Endodermal cell (in vitro differentiated cells): ENCODE measurements at regions not wholly inside any gene's neighbourhood (a gene's known extent, or its start where the extent isn't known, plus 50 kb on each side); places are given as distances from the start of the nearest gene placed in this dataset.

Source experiments
- DNase-seq: peaks from one replicate; pipeline ENCODE4 v3.0.0-alpha.2; 2017
- H3K27ac ChIP-seq: 2 replicates; pipeline ENCODE4 v1.5.1; 2013; ENCODE audit warnings: mild to moderate bottlenecking, low read depth, low read length, moderate library complexity
- H3K27me3 ChIP-seq: 2 replicates; pipeline ENCODE4 v1.6.1; 2013; ENCODE audit warnings: mild to moderate bottlenecking, low read length, moderate library complexity; ENCODE audit not compliant: insufficient read depth, control insufficient read depth, poor library complexity, severe bottlenecking
- H3K36me3 ChIP-seq: 2 replicates; pipeline ENCODE4 v1.7.0; 2013; ENCODE audit warnings: mild to moderate bottlenecking, low read length, moderate library complexity; ENCODE audit not compliant: control insufficient read depth, insufficient read depth
- H3K4me1 ChIP-seq: one replicate; pipeline ENCODE4 v1.7.0; 2013; ENCODE audit warnings: low read length; ENCODE audit not compliant: control insufficient read depth, insufficient read depth
- H3K4me3 ChIP-seq: 2 replicates; pipeline ENCODE4 v1.5.1; 2013; ENCODE audit warnings: mild to moderate bottlenecking, low read length, moderate library complexity
- H3K9ac ChIP-seq: 2 replicates; pipeline ENCODE4 v1.6.1; 2013; ENCODE audit warnings: mild to moderate bottlenecking, low read length, moderate library complexity; ENCODE audit not compliant: poor library complexity, severe bottlenecking; ENCODE audit errors: extremely low read depth
- H3K9me3 ChIP-seq: 2 replicates; pipeline ENCODE4 v1.6.1; 2013; ENCODE audit warnings: mild to moderate bottlenecking, low read length, moderate library complexity; ENCODE audit not compliant: control insufficient read depth
- H3K27ac Mint-ChIP-seq: 2 replicates; pipeline ENCODE4 v1.8.0; 2020; ENCODE audit warnings: mixed read lengths
- H3K27me3 Mint-ChIP-seq: 2 replicates; pipeline ENCODE4 v1.8.0; 2021; ENCODE audit warnings: mild to moderate bottlenecking, mixed read lengths; ENCODE audit not compliant: insufficient read depth
- H3K36me3 Mint-ChIP-seq: 2 replicates; pipeline ENCODE4 v1.8.0; 2020; ENCODE audit warnings: low read depth, mixed read lengths
- H3K4me1 Mint-ChIP-seq: 2 replicates; pipeline ENCODE4 v1.8.0; 2020; ENCODE audit warnings: mixed read lengths
- H3K4me3 Mint-ChIP-seq: 2 replicates; pipeline ENCODE4 v1.8.0; 2020; ENCODE audit warnings: mild to moderate bottlenecking, moderate library complexity, mixed read lengths
- H3K9me3 Mint-ChIP-seq: 2 replicates; pipeline ENCODE4 v1.8.0; 2020; ENCODE audit warnings: mild to moderate bottlenecking, mixed read lengths
- CTCF ChIP-seq: fragments of 200-600 bp; sonication (generic); conservative IDR thresholded peaks from 2 replicates; pipeline ENCODE4 v1.5.0; 2021; ENCODE audit warnings: antibody characterized with exemption, mild to moderate bottlenecking
- WGBS, 2 experiments: methylation state at CpG; one replicate each; pipeline versions ENCODE4 v1.1.5 to v1.1.7; 2013; ENCODE audit warnings: missing lambda C conversion rate in 2 of 2, mixed read lengths in 1 of 2; ENCODE audit not compliant: insufficient coverage in 1 of 2, insufficient read length in 1 of 2; 5-methylcytosine and 5-hydroxymethylcytosine counted together

GRCh38 chr2:81550277-81550676 is 1245.7 kb upstream of the LRRTM1 start:
- 76% methylated on average over 3 of the region's 3 CpGs; no CpG with 5 or more reads in 1 of the 2 experiments for WGBS, 2 experiments

GRCh38 chr2:81549646-81550045 is 1245.1 kb upstream of the LRRTM1 start:
- Mint-ChIP-seq H3K36me3 (no peaks in the 10 kb centered on the region), H3K4me1 (no peaks in the 10 kb centered on the region), H3K27me3 (no peaks in the 10 kb centered on the region), H3K9me3 (no peaks in the 10 kb centered on the region), H3K4me3 (no peak overlapping the region), H3K27ac (no peak overlapping the region)
- Histone ChIP-seq H3K27ac (no peak overlapping the region), H3K4me1 (no peaks in the 10 kb centered on the region), H3K27me3 (no peaks in the 10 kb centered on the region), H3K36me3 (no peaks in the 10 kb centered on the region), H3K9ac (no peak overlapping the region), H3K4me3 (no peak overlapping the region), H3K9me3 (no peaks in the 10 kb centered on the region)
- TF ChIP-seq CTCF: no peak
- no peak for DNase-seq
- 92 to 96% methylated on average over 5 of the region's 5 CpGs for WGBS, 2 experiments

More at GRCh38 chr2:81550277-81550676, 1245.7 kb upstream of the LRRTM1 start:
- Histone ChIP-seq H3K4me1 (no peaks in the 10 kb centered on the region), H3K9me3 (no peaks in the 10 kb centered on the region), H3K36me3 (no peaks in the 10 kb centered on the region), H3K4me3 (no peak overlapping the region), H3K27ac (no peak overlapping the region), H3K27me3 (no peaks in the 10 kb centered on the region), H3K9ac (no peak overlapping the region)
- Mint-ChIP-seq H3K27ac (no peak overlapping the region), H3K36me3 (no peaks in the 10 kb centered on the region), H3K27me3 (no peaks in the 10 kb centered on the region), H3K4me1 (no peaks in the 10 kb centered on the region), H3K9me3 (peaks cover 3% of the 10 kb centered on the region), H3K4me3 (no peak overlapping the region)
- no peak for DNase-seq
- TF ChIP-seq CTCF: no peak

GRCh38 chr2:81545626-81546025 is 1241.1 kb upstream of the LRRTM1 start:
- 91 to 100% methylated on average over 1 to 2 of the region's 2 CpGs for WGBS, 2 experiments
- no peaks in the 10 kb centered on the region for H3K9me3 Mint-ChIP-seq
- H3K9ac ChIP-seq: no peak overlapping the region
- TF ChIP-seq CTCF: no peak
- no peaks in the 10 kb centered on the region for H3K36me3 Mint-ChIP-seq
- DNase-seq: no peak
- no peak overlapping the region for H3K4me3 ChIP-seq
- H3K4me1 Mint-ChIP-seq: peaks cover 5% of the 10 kb centered on the region
- H3K4me1 ChIP-seq: no peaks in the 10 kb centered on the region
- no peak overlapping the region for H3K27ac ChIP-seq
- H3K27ac Mint-ChIP-seq: no peak overlapping the region
- no peaks in the 10 kb centered on the region for H3K27me3 Mint-ChIP-seq
- no peaks in the 10 kb centered on the region for H3K36me3 ChIP-seq
- no peak overlapping the region for H3K4me3 Mint-ChIP-seq
- no peaks in the 10 kb centered on the region for H3K27me3 ChIP-seq
- no peaks in the 10 kb centered on the region for H3K9me3 ChIP-seq
